ENCODE measurements at regions not wholly inside any gene's neighbourhood (a gene's known extent, or its start where the extent isn't known, plus 50 kb on each side); places are given as distances from the start of the nearest gene placed in this dataset.

DNA sequence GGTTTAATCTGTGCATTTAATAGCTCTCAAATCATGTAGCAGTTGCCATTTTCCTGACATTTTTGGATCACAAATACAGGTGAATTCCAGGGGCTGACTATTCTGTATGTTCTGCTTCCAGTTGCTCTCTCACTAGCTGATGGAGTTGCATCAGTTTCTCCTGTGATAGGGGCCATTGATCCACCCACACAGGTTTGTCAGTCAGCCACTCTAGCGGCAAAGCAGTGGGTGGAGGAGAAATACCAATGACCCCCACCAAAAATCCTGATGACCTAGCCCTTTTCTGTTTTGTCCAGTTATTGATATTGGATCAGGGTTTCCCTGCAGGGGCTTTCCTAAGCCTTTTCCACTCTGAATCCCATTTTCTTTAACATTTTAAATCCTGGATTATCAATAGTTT, 72.3 kb upstream of the BTN3A2 start:
- TF ChIP-seq POLR2AphosphoS5 (IDR thresholded peaks at IDR 0.05) (no peak), TAF1 (IDR thresholded peaks at IDR 0.05; ENCODE audit: low read depth) (no peak)
- Histone ChIP-seq H3K9me2 (ENCODE audit: insufficient read depth, low read length) (no peaks in the 10 kb centered on the region), H3K9ac (ENCODE audit: low read length) (no peak overlapping the region), H3K36me3 (ENCODE audit: insufficient read depth, low read length) (no peaks in the 10 kb centered on the region), H3K27me3 (ENCODE audit: insufficient read depth, low read depth, low read length) (no peaks in the 10 kb centered on the region), H2AFZ (ENCODE audit: low read depth, low read length) (no peak overlapping the region), H3K4me3 (ENCODE audit: low read length) (no peak overlapping the region), H3K4me2 (ENCODE audit: low read length) (no peak overlapping the region), H3K9me3 (ENCODE audit: low read length) (no peaks in the 10 kb centered on the region), H3K79me2 (replicated peaks; ENCODE audit: insufficient read depth, low read length) (no peaks in the 10 kb centered on the region), H3F3A (ENCODE audit: insufficient read depth, low read length, poor library complexity, severe bottlenecking) (no peaks in the 10 kb centered on the region), H4K20me1 (ENCODE audit: insufficient read depth) (no peaks in the 10 kb centered on the region), H3K27ac (ENCODE audit: low read length) (no peak overlapping the region)

DNA sequence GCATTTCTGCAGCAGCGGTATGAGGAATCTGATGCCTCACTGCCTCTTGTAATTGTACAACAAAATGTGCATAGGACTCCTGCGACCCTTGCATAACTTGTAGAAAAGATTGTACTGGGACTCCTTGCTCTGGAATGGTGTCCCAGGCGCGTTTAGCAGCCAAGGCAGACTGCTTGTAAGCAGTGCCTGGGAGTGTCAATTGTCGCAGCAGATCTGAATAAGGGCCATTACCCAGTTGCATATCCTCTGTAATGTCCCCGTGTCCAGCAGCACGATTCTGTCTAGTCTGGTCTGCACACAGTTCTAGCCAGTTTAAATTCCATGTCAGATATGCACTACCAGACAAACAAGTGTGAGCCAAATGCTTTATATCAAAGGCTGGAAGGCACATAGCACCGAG, 70.7 kb upstream of the BTN3A2 start:
- no peaks in the 10 kb centered on the region for H3K9me3 ChIP-seq (ENCODE audit: low read length)

DNA sequence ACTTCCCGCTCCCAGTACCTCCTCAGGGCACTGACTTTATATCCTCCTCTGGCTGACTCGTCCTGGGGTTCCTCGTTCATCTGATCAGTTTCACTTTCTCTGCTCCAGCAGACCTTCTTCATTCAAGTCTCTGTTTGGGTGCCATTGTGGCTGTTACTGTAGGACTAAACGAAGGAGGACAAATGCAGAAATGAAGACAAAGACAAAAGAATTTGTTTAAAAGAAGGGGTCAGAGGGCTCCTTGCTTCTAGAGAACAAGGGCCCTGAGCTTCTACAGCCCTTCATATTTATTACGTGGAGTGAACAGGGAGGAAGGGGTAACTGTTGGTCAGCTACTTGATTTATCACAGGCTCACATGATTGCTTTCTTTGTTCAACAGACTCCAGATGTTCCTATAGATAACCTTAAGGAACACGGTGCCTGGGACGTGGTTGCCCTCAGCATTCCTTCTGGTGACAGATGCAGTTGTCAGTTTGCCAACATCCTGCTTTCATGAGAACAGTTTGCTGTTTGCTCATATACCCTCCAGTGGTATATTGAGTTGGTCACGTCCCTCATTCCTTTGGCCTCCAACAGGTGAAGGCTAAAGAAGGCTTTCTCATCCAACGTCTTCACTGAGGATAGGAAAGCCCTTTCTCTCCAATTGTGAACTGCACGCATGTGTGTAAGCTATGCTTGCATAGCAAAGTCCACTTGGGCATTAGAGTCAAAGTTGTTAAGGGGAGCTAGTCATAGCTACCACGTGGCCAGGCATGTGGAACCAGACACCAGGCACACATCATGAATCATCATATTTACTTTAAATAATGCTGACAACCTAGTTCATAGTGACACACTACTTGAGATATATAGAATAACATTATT, 69.1 kb upstream of the BTN3A2 start:
- TF ChIP-seq, protein P1, sequence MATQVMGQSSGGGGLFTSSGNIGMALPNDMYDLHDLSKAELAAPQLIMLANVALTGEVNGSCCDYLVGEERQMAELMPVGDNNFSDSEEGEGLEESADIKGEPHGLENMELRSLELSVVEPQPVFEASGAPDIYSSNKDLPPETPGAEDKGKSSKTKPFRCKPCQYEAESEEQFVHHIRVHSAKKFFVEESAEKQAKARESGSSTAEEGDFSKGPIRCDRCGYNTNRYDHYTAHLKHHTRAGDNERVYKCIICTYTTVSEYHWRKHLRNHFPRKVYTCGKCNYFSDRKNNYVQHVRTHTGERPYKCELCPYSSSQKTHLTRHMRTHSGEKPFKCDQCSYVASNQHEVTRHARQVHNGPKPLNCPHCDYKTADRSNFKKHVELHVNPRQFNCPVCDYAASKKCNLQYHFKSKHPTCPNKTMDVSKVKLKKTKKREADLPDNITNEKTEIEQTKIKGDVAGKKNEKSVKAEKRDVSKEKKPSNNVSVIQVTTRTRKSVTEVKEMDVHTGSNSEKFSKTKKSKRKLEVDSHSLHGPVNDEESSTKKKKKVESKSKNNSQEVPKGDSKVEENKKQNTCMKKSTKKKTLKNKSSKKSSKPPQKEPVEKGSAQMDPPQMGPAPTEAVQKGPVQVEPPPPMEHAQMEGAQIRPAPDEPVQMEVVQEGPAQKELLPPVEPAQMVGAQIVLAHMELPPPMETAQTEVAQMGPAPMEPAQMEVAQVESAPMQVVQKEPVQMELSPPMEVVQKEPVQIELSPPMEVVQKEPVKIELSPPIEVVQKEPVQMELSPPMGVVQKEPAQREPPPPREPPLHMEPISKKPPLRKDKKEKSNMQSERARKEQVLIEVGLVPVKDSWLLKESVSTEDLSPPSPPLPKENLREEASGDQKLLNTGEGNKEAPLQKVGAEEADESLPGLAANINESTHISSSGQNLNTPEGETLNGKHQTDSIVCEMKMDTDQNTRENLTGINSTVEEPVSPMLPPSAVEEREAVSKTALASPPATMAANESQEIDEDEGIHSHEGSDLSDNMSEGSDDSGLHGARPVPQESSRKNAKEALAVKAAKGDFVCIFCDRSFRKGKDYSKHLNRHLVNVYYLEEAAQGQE (IDR thresholded peaks at IDR 0.05; ENCODE audit: borderline replicate concordance) = no peak
- TF ChIP-seq MXI1 (conservative IDR thresholded peaks at IDR 0.05; ENCODE audit: poor library complexity, severe bottlenecking) (no peak), TAF1 (IDR thresholded peaks at IDR 0.05; ENCODE audit: low read depth) (no peak), SMC3 (conservative IDR thresholded peaks at IDR 0.05; ENCODE audit: poor library complexity) (no peak)
- Histone ChIP-seq H3K27ac (ENCODE audit: low read length) (no peak overlapping the region), H3K79me2 (replicated peaks; ENCODE audit: insufficient read depth, low read length) (no peaks in the 10 kb centered on the region), H2AFZ (ENCODE audit: low read depth, low read length) (no peak overlapping the region), H4K20me1 (ENCODE audit: insufficient read depth) (no peaks in the 10 kb centered on the region), H3K4me3 (ENCODE audit: low read length) (no peak overlapping the region), H3K27me3 (ENCODE audit: insufficient read depth, low read depth, low read length) (no peaks in the 10 kb centered on the region), H3K36me3 (ENCODE audit: insufficient read depth, low read length) (no peaks in the 10 kb centered on the region), H3K9me3 (ENCODE audit: low read length) (no peaks in the 10 kb centered on the region), H3F3A (ENCODE audit: insufficient read depth, low read length, poor library complexity, severe bottlenecking) (no peaks in the 10 kb centered on the region), H3K9ac (ENCODE audit: low read length) (no peak overlapping the region), H3K4me2 (ENCODE audit: low read length) (no peak overlapping the region), H3K9me2 (ENCODE audit: insufficient read depth, low read length) (no peaks in the 10 kb centered on the region)

More for the DNA sequence above, 70.7 kb upstream of the BTN3A2 start:
- H3F3A ChIP-seq (ENCODE audit: insufficient read depth, low read length, poor library complexity, severe bottlenecking) = no peaks in the 10 kb centered on the region
- no peaks in the 10 kb centered on the region for H3K36me3 ChIP-seq (ENCODE audit: insufficient read depth, low read length)
- no peak overlapping the region for H3K4me3 ChIP-seq (ENCODE audit: low read length)
- H3K27ac ChIP-seq (ENCODE audit: low read length) = no peak overlapping the region
- H3K27me3 ChIP-seq (ENCODE audit: insufficient read depth, low read depth, low read length) = no peaks in the 10 kb centered on the region
- TF ChIP-seq POLR2AphosphoS5 (IDR thresholded peaks at IDR 0.05) = no peak
- TF ChIP-seq TAF1 (IDR thresholded peaks at IDR 0.05; ENCODE audit: low read depth) = no peak
- TF ChIP-seq EZH2 (IDR thresholded peaks at IDR 0.05; ENCODE audit: borderline replicate concordance, insufficient read depth, low read length, poor library complexity, severe bottlenecking) = no peak
- TF ChIP-seq RAD21 (conservative IDR thresholded peaks at IDR 0.05) = no peak
- no peaks in the 10 kb centered on the region for H4K20me1 ChIP-seq (ENCODE audit: insufficient read depth)
- H3K79me2 ChIP-seq (replicated peaks; ENCODE audit: insufficient read depth, low read length) = no peaks in the 10 kb centered on the region
- no peak overlapping the region for H3K4me2 ChIP-seq (ENCODE audit: low read length)
- no peak overlapping the region for H2AFZ ChIP-seq (ENCODE audit: low read depth, low read length)
- no peaks in the 10 kb centered on the region for H3K9me2 ChIP-seq (ENCODE audit: insufficient read depth, low read length)
- H3K9ac ChIP-seq (ENCODE audit: low read length) = no peak overlapping the region
